OCI-LY7 (cell line): ENCODE measurements at regions not wholly inside any gene's neighbourhood (a gene's known extent, or its start where the extent isn't known, plus 50 kb on each side); places are given as distances from the start of the nearest gene placed in this dataset. TPM values are rescaled to one million over a fixed set of nuclear protein-coding genes. Genes with fewer than 3 reads are reported as not detected.
"Not testable (repeated sequence)": the region's sequence is repeated elsewhere in the genome, so short reads cannot be mapped to it uniquely, and the experiment has no call there.

Experiments
- BruUV-seq: library from RNA; stranded (reverse); fragments of 400-500 nt; replicated peaks from 2 replicates; lab custom pipeline; 2021; lab: Mats Ljungman, UMichigan
- CTCF ChIA-PET: fragments of 300-600 bp; sonication (Branson Sonifier 250); formaldehyde crosslinking; loops from one replicate; lab custom pipeline; 2022; ENCODE audit warnings: antibody characterized with exemption; ENCODE audit not compliant: unreplicated experiment; lab: Charles Lee
- POLR2A ChIA-PET: fragments of 300-600 bp; sonication (Branson Sonifier 250); formaldehyde crosslinking; loops from one replicate; lab custom pipeline; 2022; ENCODE audit warnings: antibody characterized with exemption; lab: Charles Lee
- DNase-seq: peaks from one replicate; pipeline ENCODE4 v3.0.0-alpha.2; 2015; ENCODE audit warnings: low spot score
- H2AFZ ChIP-seq: fragments of 200-600 bp; sonication (generic), shearing (Covaris generic); 2 replicates; pipeline ENCODE4 v1.6.1; 2014; ENCODE audit warnings: mild to moderate bottlenecking, antibody characterized with exemption, low read length, moderate library complexity
- H3K27ac ChIP-seq: fragments of 200-600 bp; sonication (generic); 2 replicates; pipeline ENCODE4 v1.5.1; 2014; ENCODE audit warnings: mixed run types, low read depth, mild to moderate bottlenecking, moderate library complexity, low read length, inconsistent platforms; ENCODE audit not compliant: poor library complexity, severe bottlenecking
- H3K36me3 ChIP-seq: fragments of 200-600 bp; sonication (generic); 2 replicates; pipeline ENCODE4 v1.6.1; 2014; ENCODE audit warnings: mild to moderate bottlenecking, antibody characterized with exemption, low read length, moderate library complexity, mixed read lengths; ENCODE audit not compliant: insufficient read depth
- H3K4me1 ChIP-seq: fragments of 200-600 bp; sonication (generic); 2 replicates; pipeline ENCODE4 v1.5.1; 2014; ENCODE audit warnings: mild to moderate bottlenecking, low read length; ENCODE audit not compliant: insufficient read depth, poor library complexity, severe bottlenecking
- H3K4me2 ChIP-seq: fragments of 200-600 bp; sonication (generic); 2 replicates; pipeline ENCODE4 v1.6.1; 2014; ENCODE audit warnings: mild to moderate bottlenecking, low read length
- H3K4me3 ChIP-seq: fragments of 200-600 bp; sonication (generic); 2 replicates; pipeline ENCODE4 v1.5.1; 2014; ENCODE audit warnings: mild to moderate bottlenecking, low read depth, low read length; ENCODE audit not compliant: poor library complexity, severe bottlenecking
- H3K79me2 ChIP-seq: fragments of 200-600 bp; sonication (generic); 2 replicates; pipeline ENCODE4 v1.6.1; 2016; ENCODE audit warnings: low read depth, mild to moderate bottlenecking, low read length, moderate library complexity, mixed read lengths; ENCODE audit not compliant: insufficient read depth
- H3K9me2 ChIP-seq: fragments of 200-600 bp; sonication (generic); 2 replicates; pipeline ENCODE4 v1.6.1; 2016; ENCODE audit warnings: mild to moderate bottlenecking, low read length, mixed read lengths; ENCODE audit not compliant: insufficient read depth
- H3K9me3 ChIP-seq: fragments of 200-600 bp; sonication (generic); 2 replicates; pipeline ENCODE4 v1.6.1; 2014; ENCODE audit warnings: mild to moderate bottlenecking, mixed run types, low read length, mixed read lengths
- H4K20me1 ChIP-seq: fragments of 200-600 bp; sonication (generic); 2 replicates; pipeline ENCODE4 v1.6.1; 2014; ENCODE audit warnings: mild to moderate bottlenecking, antibody characterized with exemption, low read length, moderate library complexity, mixed read lengths; ENCODE audit not compliant: insufficient read depth
- intact Hi-C: fragments of 100-400 bp; cut with micrococcal nuclease; formaldehyde crosslinking; loops from one replicate; pipeline ENCODE4 v1.10.0; 2022; ENCODE audit not compliant: unreplicated experiment
- small RNA-seq: library from RNA; depleted of rRNA; stranded (forward); fragments of <200 nt; gene quantifications from one replicate; pipeline ENCODE3, GENCODE V24; 2014

GRCh38 chr20:29606171-29606570 is 1651.3 kb upstream of the DEFB115 start:
- POLR2A ChIA-PET, H4K20me1 ChIP-seq, H3K9me3 ChIP-seq, CTCF ChIA-PET, H3K79me2 ChIP-seq, H3K9me2 ChIP-seq, H3K27ac ChIP-seq, H2AFZ ChIP-seq, H3K4me3 ChIP-seq, BruUV-seq, intact Hi-C loops, H3K36me3 ChIP-seq, DNase-seq, H3K4me2 ChIP-seq, H3K4me1 ChIP-seq: not testable (repeated sequence)

- CTCF ChIA-PET, H3K9me3 ChIP-seq, intact Hi-C loops, H3K4me2 ChIP-seq, DNase-seq, H4K20me1 ChIP-seq, H3K4me3 ChIP-seq, H3K4me1 ChIP-seq, POLR2A ChIA-PET, H3K36me3 ChIP-seq, H3K27ac ChIP-seq, H3K9me2 ChIP-seq, H3K79me2 ChIP-seq, BruUV-seq, H2AFZ ChIP-seq: not testable (repeated sequence)
These were observed 1628.1 kb upstream of the DEFB115 start for GRCh38 chr20:29629395-29629794.

Small RNA genes lying in the stretch of these regions (small RNA-seq; reads per million reads assigned to genes)
- gene RF00002, result 5.9 reads per million, percentile 93 among the genes with 10 or more reads in this experiment
- not detected for gene RF00019
